ENCODE measurements at regions not wholly inside any gene's neighbourhood (a gene's known extent, or its start where the extent isn't known, plus 50 kb on each side); places are given as distances from the start of the nearest gene placed in this dataset.
A peak's percentile ranks its signal among the peaks of the same experiment; 100 is the strongest.

DNA sequence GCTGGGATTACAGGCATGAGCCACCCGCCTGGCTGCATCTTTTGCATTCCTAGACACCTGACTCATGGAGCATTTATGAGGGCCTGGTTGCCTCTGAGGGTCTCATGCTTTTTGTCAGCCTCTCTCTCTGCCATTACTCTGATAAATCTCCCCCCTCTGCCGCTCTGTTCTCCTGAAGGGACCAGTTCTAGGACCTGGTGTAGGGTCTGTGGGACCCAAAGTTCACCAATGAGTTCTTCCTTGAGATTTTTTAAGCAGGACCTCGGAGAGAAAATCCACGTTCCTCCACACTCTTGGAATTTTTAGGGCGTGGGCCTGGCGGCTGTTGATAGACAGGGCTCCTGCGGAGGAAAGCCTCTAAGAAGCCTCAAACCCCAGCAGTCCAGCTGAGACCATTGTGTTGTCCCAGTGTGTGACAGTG, 91.9 kb upstream of the ERRFI1 start:
- Histone ChIP-seq H3K27ac (peak overlapping the region; percentile 69), H3K27me3 (replicated peaks) (no peaks in the 10 kb centered on the region), H3K4me3 (ENCODE audit: low read depth, low read length) (no peak overlapping the region), H3K36me3 (replicated peaks) (no peaks in the 10 kb centered on the region)
- in situ Hi-C loops (cut with HindIII; ENCODE audit: low pct_ligation_motif_present, low sequenced_read_pairs), result loop anchor here (25.0 kb wide), 1 partner anchor 194 kb away; the partner anchor contains the start of gene SLC45A1
- TF ChIP-seq, protein P1, sequence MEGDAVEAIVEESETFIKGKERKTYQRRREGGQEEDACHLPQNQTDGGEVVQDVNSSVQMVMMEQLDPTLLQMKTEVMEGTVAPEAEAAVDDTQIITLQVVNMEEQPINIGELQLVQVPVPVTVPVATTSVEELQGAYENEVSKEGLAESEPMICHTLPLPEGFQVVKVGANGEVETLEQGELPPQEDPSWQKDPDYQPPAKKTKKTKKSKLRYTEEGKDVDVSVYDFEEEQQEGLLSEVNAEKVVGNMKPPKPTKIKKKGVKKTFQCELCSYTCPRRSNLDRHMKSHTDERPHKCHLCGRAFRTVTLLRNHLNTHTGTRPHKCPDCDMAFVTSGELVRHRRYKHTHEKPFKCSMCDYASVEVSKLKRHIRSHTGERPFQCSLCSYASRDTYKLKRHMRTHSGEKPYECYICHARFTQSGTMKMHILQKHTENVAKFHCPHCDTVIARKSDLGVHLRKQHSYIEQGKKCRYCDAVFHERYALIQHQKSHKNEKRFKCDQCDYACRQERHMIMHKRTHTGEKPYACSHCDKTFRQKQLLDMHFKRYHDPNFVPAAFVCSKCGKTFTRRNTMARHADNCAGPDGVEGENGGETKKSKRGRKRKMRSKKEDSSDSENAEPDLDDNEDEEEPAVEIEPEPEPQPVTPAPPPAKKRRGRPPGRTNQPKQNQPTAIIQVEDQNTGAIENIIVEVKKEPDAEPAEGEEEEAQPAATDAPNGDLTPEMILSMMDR (IDR thresholded peaks at IDR 0.05; ENCODE audit: low read depth, low read length, missing control alignments), result no peak
- DNase-seq, result no peak

GRCh38 chr1:8116894-8117264, 90.8 kb upstream of the ERRFI1 start:
- TF ChIP-seq, protein P1 (IDR thresholded peaks at IDR 0.05; ENCODE audit: low read depth, low read length, missing control alignments), result no peak
- Histone ChIP-seq H3K4me3 (ENCODE audit: low read depth, low read length) (no peak overlapping the region), H3K27me3 (replicated peaks) (no peaks in the 10 kb centered on the region), H3K27ac (peak overlapping the region; percentile 69), H3K36me3 (replicated peaks) (no peaks in the 10 kb centered on the region)
- in situ Hi-C loops (cut with HindIII; ENCODE audit: low pct_ligation_motif_present, low sequenced_read_pairs), result loop anchor here (25.0 kb wide), 1 partner anchor 195 kb away; the partner anchor contains the start of gene SLC45A1
- DNase-seq, result peak; percentile 82

DNA sequence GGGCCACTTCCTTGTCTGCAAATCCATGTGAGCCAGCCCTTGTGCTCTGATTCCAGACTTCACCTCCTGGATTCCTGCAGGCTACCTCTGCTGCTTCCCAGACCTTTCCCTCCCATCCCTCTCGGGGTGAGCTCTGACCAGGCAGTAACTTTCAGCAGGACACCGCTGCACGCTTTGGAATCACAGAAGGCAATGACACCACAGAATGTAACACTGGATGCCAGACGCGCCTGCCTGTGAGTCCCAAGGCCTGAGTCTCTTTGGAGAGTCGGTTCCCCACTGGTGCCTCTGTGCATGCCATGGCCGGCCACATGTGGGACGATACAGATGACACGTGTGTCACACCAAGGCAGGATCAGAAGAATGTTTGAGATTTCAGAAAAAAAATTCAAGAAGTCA, 89.7 kb upstream of the ERRFI1 start:
- H3K27me3 ChIP-seq (replicated peaks), result no peaks in the 10 kb centered on the region
- H3K4me3 ChIP-seq (ENCODE audit: low read depth, low read length), result no peak overlapping the region
- TF ChIP-seq, protein P1 (IDR thresholded peaks at IDR 0.05; ENCODE audit: low read depth, low read length, missing control alignments), result no peak
- DNase-seq, result no peak
- no peaks in the 10 kb centered on the region for H3K36me3 ChIP-seq (replicated peaks)
- H3K27ac ChIP-seq, result no peak overlapping the region
- in situ Hi-C loops (cut with HindIII; ENCODE audit: low pct_ligation_motif_present, low sequenced_read_pairs), result loop anchor here (25.0 kb wide), 1 partner anchor 197 kb away; the partner anchor contains the start of gene SLC45A1

DNA sequence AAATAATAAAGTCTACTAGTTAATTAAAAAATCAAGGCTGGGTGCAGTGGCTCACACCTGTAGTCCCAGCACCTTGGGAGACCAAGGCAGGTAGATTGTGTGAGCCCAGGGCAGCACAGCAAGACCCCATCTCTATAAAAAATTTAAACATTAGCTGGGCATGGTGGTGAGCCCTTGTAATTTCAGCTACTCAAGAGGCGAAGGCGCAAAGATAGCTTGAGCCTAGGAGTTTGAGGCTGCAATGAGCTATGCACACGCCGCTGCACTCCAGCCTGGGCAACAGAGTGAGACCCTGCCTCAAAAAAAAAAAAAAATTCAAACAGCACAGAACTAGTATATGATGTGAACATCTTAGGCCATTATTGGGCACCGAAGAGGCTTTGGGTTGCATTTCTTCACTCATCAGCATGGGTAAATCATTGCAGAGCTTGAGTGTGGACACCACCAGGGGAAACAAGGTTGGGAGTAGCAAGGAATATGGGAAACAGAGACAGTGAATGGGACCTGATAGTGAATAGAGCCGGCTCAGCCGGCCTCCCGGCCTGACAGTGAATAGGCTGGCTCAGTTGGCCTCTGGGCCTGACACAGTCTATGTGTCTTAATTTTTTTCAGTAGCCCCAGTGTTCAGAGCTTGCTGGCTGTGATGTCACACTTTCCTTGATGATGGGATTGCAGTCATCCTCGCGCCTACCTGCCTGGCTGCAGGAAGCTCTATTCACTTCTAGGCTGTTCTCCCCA, 89.1 kb upstream of the ERRFI1 start:
- Histone ChIP-seq H3K36me3 (replicated peaks) (no peaks in the 10 kb centered on the region), H3K4me3 (ENCODE audit: low read depth, low read length) (no peak overlapping the region), H3K27ac (no peak overlapping the region), H3K27me3 (replicated peaks) (no peaks in the 10 kb centered on the region)
- in situ Hi-C loops (cut with HindIII; ENCODE audit: low pct_ligation_motif_present, low sequenced_read_pairs), result loop anchor here (25.0 kb wide), 1 partner anchor 197 kb away; the partner anchor contains the start of gene SLC45A1
- no peak for DNase-seq
- TF ChIP-seq, protein P1 (IDR thresholded peaks at IDR 0.05; ENCODE audit: low read depth, low read length, missing control alignments), result no peak

- Histone ChIP-seq H3K4me3 (ENCODE audit: low read depth, low read length) (no peak overlapping the region), H3K27ac (no peak overlapping the region), H3K36me3 (replicated peaks) (no peaks in the 10 kb centered on the region), H3K27me3 (replicated peaks) (no peaks in the 10 kb centered on the region)
- in situ Hi-C loops (cut with HindIII; ENCODE audit: low pct_ligation_motif_present, low sequenced_read_pairs), result loop anchor here (25.0 kb wide), 1 partner anchor 199 kb away; the partner anchor contains the start of gene SLC45A1
- TF ChIP-seq, protein P1 (IDR thresholded peaks at IDR 0.05; ENCODE audit: low read depth, low read length, missing control alignments), result peak; percentile 35
- no peak for DNase-seq
These were observed 87.4 kb upstream of the ERRFI1 start for GRCh38 chr1:8113262-8114220.
